HG02678 (cell line): ENCODE measurements at regions not wholly inside any gene's neighbourhood (a gene's known extent, or its start where the extent isn't known, plus 50 kb on each side); places are given as distances from the start of the nearest gene placed in this dataset.

Experiments used
- ATAC-seq: cut with Tn5 transposase; IDR thresholded peaks from one replicate; pipeline ENCODE4 v1.9.1; 2021; ENCODE audit warnings: mild to moderate bottlenecking, moderate library complexity; ENCODE audit not compliant: unreplicated experiment

GRCh38 chr10:4775808-4776207, 50.2 kb upstream of the AKR1E2 start:
- no peak for ATAC-seq

- no peak for ATAC-seq
Observed at GRCh38 chr10:4772202-4772570, 53.8 kb upstream of the AKR1E2 start.

DNA sequence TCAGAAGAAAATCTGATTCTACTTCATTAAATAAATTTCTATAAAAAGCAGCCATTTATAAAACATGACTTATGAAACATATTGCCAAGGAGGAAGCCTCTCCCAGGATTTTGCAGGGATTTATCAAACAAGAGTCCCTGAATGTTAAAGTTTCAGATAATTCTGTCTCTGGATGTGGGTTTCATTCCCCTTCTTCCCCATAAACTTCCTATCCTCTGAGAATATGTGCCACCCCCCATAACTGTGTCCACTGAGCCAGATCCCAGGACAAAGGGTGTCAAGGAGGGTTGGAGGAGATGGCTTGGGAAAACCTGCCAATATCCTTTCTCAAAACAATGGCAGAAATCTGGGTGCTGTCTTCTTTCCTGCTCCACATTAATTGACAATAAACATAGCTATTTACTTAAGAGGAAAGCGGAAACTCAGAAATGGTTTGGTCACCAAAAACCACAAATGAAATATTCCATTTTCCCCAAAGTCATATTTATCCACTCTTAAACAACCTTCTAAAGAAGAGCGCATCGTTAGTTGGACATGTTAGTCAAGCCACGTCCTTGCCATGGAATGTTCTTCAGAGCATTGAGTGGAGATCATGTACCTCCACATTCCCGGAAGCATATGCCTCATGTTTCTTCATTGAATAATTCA, 54.3 kb upstream of the AKR1E2 start:
- no peak for ATAC-seq

- no peak for ATAC-seq
Observed at GRCh38 chr10:4770801-4771553, 55.0 kb upstream of the AKR1E2 start.

GRCh38 chr10:4768416-4768815, 57.6 kb upstream of the AKR1E2 start:
- ATAC-seq, result no peak

DNA sequence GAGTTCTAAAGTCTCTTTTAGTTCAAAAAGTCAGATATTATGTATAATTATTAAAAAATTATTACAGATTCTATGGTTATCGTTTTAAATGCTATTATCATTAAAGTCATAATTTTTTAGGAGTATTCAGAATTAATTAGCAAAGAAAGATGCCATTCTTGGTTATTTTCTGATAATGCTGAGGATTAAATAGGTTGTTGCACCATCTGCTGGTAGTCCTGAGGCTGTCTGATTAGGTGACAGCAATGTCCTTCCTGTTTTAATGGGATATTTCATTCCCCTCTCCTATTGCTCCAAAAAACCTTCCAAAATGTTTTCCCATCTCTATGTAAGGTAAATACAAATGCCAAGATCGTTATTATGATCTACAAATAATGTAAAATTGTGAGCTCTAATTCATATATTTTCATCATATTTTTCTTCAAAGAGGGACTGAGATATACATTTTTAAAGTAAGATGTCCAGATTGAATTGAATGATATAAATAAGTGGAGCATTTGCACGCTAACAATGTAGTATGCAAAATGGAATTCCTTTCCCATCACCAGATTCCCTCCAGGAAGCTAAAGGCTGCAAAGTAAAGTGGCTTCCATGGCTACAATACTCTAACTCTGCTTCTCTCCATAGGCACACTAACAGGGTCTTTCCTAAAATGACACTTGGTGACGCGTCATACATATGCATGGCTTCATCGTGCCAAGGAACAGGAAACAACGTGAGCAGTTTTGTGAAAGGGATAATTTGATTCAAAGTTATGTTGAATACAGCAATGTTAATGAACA, 58.8 kb upstream of the AKR1E2 start:
- no peak for ATAC-seq

GRCh38 chr10:4766454-4766853, 59.6 kb upstream of the AKR1E2 start:
- no peak for ATAC-seq

DNA sequence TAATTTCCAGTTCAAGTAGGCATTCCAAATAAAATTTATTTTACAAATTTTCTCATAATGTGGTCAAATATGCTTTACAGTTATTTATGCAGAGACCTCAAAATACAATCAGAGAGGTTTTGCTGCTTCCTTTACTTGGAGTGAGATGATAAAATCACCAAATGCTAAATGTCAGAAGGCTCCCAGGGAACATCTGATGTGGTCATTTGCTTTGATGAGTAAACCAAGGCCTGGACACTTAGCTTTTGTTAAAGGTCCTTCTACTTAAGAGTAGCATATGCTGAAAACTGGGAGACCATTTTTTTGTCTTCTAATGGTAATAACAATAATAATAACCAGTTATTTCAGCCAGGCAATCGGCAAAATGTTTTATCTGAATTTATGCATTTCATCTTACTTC, 60.6 kb upstream of the AKR1E2 start:
- no peak for ATAC-seq

GRCh38 chr10:4763960-4764428, 62.0 kb upstream of the AKR1E2 start:
- no peak for ATAC-seq

DNA sequence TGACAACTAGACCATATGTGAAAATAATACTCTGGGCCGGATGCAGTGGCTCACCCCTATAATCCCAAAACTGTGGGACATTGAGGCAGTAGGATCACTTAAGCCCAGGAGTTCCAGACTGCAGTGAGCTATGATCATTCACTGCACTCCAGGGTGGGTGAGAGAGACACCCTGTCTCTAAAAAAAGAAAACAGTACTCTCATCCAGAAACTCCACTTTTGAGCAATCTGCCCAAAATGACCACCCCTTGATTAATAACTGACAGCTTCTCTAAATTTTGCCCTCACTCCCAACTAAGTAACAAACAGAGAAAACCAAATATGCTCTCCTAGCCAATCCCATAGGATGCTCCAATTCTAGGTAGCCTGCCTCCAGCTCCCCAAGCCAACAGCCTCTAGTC, 62.5 kb upstream of the AKR1E2 start:
- ATAC-seq, result no peak

- ATAC-seq, result no peak
Observed at GRCh38 chr10:4758256-4758655, 67.8 kb upstream of the AKR1E2 start.

DNA sequence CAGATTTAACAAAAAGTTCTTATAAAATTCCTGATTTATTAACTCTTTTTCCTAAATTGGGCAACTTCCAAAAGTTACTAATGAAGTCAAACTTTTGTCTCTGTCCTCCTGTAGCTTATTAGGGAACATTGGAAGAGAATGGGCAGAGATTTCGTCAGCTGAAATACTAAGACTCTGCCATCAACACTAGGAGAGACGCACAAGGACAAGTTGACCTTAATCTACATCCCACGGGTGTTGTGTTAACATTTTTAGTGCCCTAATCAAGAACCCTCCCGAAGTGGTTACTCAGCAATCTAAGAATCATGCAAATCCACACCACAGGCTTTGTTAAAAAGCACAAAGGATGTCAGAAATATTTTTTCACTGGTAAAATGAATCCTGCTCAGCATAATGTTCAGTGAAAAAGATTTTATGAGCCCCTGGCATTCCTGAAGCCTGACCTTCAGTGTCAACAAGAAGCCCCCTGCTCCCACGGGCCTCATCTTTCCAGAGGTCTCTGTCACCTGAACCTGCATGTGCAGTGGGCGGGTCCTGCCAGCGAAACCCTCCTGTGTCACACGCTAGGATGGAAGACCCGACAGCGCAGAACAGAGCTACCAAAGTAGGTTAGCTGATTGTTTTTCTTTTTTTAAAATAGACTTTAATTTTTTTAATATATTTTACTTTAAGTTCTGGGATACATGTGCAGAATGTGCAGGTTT, 70.6 kb upstream of the AKR1E2 start:
- no peak for ATAC-seq

- ATAC-seq, result no peak
Observed at GRCh38 chr10:4754143-4754542, 71.9 kb upstream of the AKR1E2 start.

- no peak for ATAC-seq
Observed at GRCh38 chr10:4751211-4751610, 74.8 kb upstream of the AKR1E2 start.

GRCh38 chr10:4749271-4749574, 76.8 kb upstream of the AKR1E2 start:
- ATAC-seq, result no peak

DNA sequence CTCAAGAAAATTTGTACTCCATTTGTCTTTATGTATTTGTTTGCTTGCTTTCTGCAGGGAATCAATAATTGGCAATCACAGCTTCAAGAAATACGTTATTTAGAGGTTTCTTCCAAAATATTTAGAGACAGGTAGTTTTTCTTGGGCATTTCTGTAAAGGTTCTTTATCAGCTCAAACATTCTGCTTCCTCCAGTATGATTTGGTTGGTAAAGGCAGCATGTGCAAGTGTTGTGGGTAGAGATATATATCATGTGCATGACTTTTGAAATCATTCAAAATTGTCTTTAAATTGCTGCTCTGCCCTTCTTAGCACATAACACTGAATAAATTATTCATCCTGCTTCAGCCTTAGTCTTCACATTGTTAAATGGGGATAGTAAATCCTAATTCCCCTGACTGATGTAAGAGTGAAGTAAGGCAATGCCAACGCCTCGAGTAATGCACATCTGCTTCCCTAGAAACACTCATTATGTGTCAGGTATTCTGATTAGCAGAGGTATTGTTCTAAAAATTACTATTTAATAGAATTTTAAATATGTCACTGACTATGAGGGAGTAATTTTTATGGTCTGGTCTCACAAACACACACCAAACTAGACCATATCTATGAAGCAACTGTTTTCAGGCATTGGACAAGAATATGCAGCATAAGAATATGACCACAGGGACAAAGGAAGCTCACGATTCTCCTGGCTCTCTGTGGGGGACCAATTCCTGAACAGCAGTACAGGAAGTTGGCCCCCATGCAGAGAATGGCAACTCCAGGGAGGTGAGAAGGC, 77.3 kb upstream of the AKR1E2 start:
- no peak for ATAC-seq

DNA sequence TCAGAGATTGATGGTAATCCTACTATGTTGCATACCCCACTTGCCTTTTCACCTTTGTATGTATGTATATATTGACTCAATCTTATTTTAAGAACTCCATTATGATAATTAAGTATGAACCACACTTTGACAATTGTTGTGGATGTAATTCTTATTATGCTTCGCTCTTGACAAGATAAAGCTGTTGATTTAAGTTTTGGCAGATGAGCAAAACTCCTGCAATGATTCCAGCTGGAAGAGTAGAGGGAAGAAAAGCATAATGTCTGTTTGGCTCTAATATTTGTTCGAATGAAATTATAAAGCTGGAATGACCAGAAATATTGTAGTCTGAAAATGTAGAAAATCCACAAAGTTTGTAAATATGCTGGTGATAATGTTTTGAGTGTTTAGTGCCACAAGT, 83.8 kb upstream of the AKR1E2 start:
- ATAC-seq, result no peak

GRCh38 chr10:4740471-4740870, 85.5 kb upstream of the AKR1E2 start:
- no peak for ATAC-seq

- ATAC-seq, result no peak
Observed at GRCh38 chr10:4736608-4737007, 89.4 kb upstream of the AKR1E2 start.

DNA sequence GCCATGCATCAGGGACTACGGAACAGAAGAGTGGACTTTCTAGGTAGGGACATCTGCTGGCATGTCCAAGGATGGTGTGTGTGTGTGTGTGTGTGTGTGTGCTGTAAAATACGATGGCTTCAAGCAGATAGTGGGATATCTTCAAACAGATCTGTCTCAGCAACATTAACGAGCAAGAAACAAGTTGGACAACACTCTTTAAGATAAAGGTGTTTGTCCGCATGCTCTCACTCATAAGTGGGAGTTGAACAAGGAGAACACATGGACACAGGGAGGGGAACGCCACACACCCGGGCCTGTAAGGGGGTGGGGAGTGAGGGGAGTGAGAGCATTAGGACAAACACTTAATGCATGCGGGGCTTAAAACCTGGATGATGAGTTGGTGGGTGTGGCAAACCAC, 89.8 kb upstream of the AKR1E2 start:
- ATAC-seq, result no peak

GRCh38 chr10:4733843-4734224, 92.2 kb upstream of the AKR1E2 start:
- ATAC-seq, result no peak
